H1 (cell line): ENCODE measurements at regions not wholly inside any gene's neighbourhood (a gene's known extent, or its start where the extent isn't known, plus 50 kb on each side); places are given as distances from the start of the nearest gene placed in this dataset.
A peak's percentile ranks its signal among the peaks of the same experiment; 100 is the strongest.

Experiments used
- CTCF ChIA-PET: fragments of 300-600 bp; sonication (Branson Sonifier 250); formaldehyde crosslinking; loops from one replicate; lab custom pipeline; 2021; ENCODE audit not compliant: partially characterized antibody; lab: Charles Lee
- POLR2A ChIA-PET: fragments of 300-600 bp; sonication (Branson Sonifier 250); formaldehyde crosslinking; loops from one replicate; lab custom pipeline; 2021; ENCODE audit warnings: inconsistent platforms; ENCODE audit not compliant: partially characterized antibody; lab: Charles Lee
- DNase-seq, 2 experiments: peaks; one replicate each; pipeline versions ENCODE4 v3.0.0 to v3.0.0-alpha.2; 2010 to 2022; ENCODE audit warnings: low spot score in 2 of 2, low read depth in 1 of 2, mixed read lengths in 1 of 2
- FAIRE-seq: peaks from 2 replicates; lab custom pipeline; 2011; peaks lifted over from hg19 to GRCh38; lab: Jason Lieb, UNC
- H2AFZ ChIP-seq: 2 replicates; pipeline ENCODE4 v1.8.1; 2012; ENCODE audit warnings: low read length, inconsistent platforms
- H2AK5ac ChIP-seq: 2 replicates; pipeline ENCODE4 v1.6.1; 2013; ENCODE audit warnings: low read depth, low read length
- H2BK120ac ChIP-seq: replicated peaks from 2 replicates; pipeline ENCODE3; 2013; ENCODE audit warnings: low read depth, low read length, inconsistent platforms
- H2BK12ac ChIP-seq: 2 replicates; pipeline ENCODE4 v1.6.1; 2013; ENCODE audit warnings: low read depth, low read length
- H2BK15ac ChIP-seq: 2 replicates; pipeline ENCODE4 v1.6.1; 2013; ENCODE audit warnings: low read length
- H2BK20ac ChIP-seq: 2 replicates; pipeline ENCODE4 v1.6.1; 2013; ENCODE audit warnings: low read length
- H2BK5ac ChIP-seq: 2 replicates; pipeline ENCODE4 v1.6.1; 2013; ENCODE audit warnings: low read depth, low read length
- H3K14ac ChIP-seq: 2 replicates; pipeline ENCODE4 v1.6.1; 2013; ENCODE audit warnings: inconsistent platforms; ENCODE audit not compliant: insufficient read length
- H3K18ac ChIP-seq: 2 replicates; pipeline ENCODE4 v1.6.1; 2013; ENCODE audit warnings: low read length; ENCODE audit errors: extremely low read depth
- H3K23ac ChIP-seq: 2 replicates; pipeline ENCODE4 v1.6.1; 2013; ENCODE audit warnings: inconsistent platforms; ENCODE audit not compliant: insufficient read length
- H3K23me2 ChIP-seq: 2 replicates; pipeline ENCODE4 v1.6.1; 2013; ENCODE audit warnings: low read depth, low read length
- H3K27ac ChIP-seq: 2 replicates; pipeline ENCODE4 v1.6.1; 2011; ENCODE audit warnings: low read depth, low read length, inconsistent platforms
- H3K27me3 ChIP-seq, 4 experiments: replicated peaks in 1 of 4; 1 replicate in 1 of 4; 2 replicates in 3 of 4; pipeline versions ENCODE4 v1.6.1 to v1.8.1; 2011 to 2013; ENCODE audit warnings: low read length in 3 of 4, mild to moderate bottlenecking in 3 of 4, inconsistent platforms in 2 of 4, mixed read lengths in 2 of 4, moderate library complexity in 1 of 4; ENCODE audit not compliant: control insufficient read depth in 3 of 4, insufficient read depth in 3 of 4; ENCODE audit errors: extremely low read depth in 1 of 4
- H3K36me3 ChIP-seq, 4 experiments: 2 replicates each; pipeline versions ENCODE4 v1.6.1 to v1.8.1; 2011 to 2013; ENCODE audit warnings: mild to moderate bottlenecking in 4 of 4, low read length in 3 of 4, moderate library complexity in 2 of 4, control low read depth in 1 of 4, inconsistent platforms in 1 of 4; ENCODE audit not compliant: insufficient read depth in 4 of 4, control insufficient read depth in 2 of 4
- H3K4ac ChIP-seq: replicated peaks from 2 replicates; pipeline ENCODE3; 2013; ENCODE audit warnings: low read length, low read depth, mixed read lengths, inconsistent platforms; ENCODE audit not compliant: insufficient read length
- H3K4me1 ChIP-seq, 4 experiments: replicated peaks in 1 of 4; 1 replicate in 1 of 4; 2 replicates in 3 of 4; pipeline versions ENCODE4 v1.6.1 to v1.8.1; 2011 to 2013; ENCODE audit warnings: low read length in 3 of 4, inconsistent platforms in 2 of 4, mixed read lengths in 1 of 4; ENCODE audit not compliant: insufficient read depth in 4 of 4, control insufficient read depth in 3 of 4
- H3K4me2 ChIP-seq, 2 experiments: 2 replicates each; pipeline versions ENCODE4 v1.6.1 to v1.8.1; 2011 to 2013; ENCODE audit warnings: low read depth in 2 of 2, low read length in 2 of 2, control low read depth in 1 of 2, inconsistent platforms in 1 of 2, mild to moderate bottlenecking in 1 of 2; ENCODE audit not compliant: insufficient read depth in 1 of 2
- H3K4me3 ChIP-seq, 4 experiments: fragments of 200-600, 300-600 bp in 1 of 4; sonication (generic), shearing (Covaris generic), sonication (Bioruptor Twin) in 1 of 4; 2 replicates each; pipeline versions ENCODE4 v1.5.1 to v1.8.1; 2011 to 2016; ENCODE audit warnings: low read length in 4 of 4, low read depth in 3 of 4, control low read depth in 2 of 4, inconsistent platforms in 2 of 4, mild to moderate bottlenecking in 2 of 4, mixed read lengths in 1 of 4, moderate library complexity in 1 of 4; ENCODE audit not compliant: insufficient read depth in 2 of 4; ENCODE audit errors: extremely low read depth in 1 of 4
- H3K56ac ChIP-seq: replicated peaks from 2 replicates; pipeline ENCODE3; 2013; ENCODE audit warnings: low read depth, mild to moderate bottlenecking, mixed read lengths, low read length, inconsistent platforms; ENCODE audit not compliant: insufficient read length
- H3K79me1 ChIP-seq: 2 replicates; pipeline ENCODE4 v1.6.1; 2013; ENCODE audit warnings: low read depth, low read length, control low read depth
- H3K79me2 ChIP-seq, 2 experiments: 2 replicates each; pipeline versions ENCODE4 v1.6.1 to v1.8.1; 2012 to 2013; ENCODE audit warnings: low read length in 2 of 2, mild to moderate bottlenecking in 2 of 2, inconsistent platforms in 1 of 2; ENCODE audit not compliant: insufficient read depth in 2 of 2, control insufficient read depth in 1 of 2
- H3K9ac ChIP-seq, 4 experiments: replicated peaks in 1 of 4; 1 replicate in 1 of 4; 2 replicates in 3 of 4; pipeline versions ENCODE4 v1.6.1 to v1.8.1; 2011 to 2013; ENCODE audit warnings: low read depth in 3 of 4, low read length in 3 of 4, control low read depth in 2 of 4, mild to moderate bottlenecking in 2 of 4, moderate library complexity in 2 of 4, inconsistent platforms in 1 of 4; ENCODE audit errors: extremely low read depth in 1 of 4
- H3K9me3 ChIP-seq, 2 experiments: 2 replicates each; pipeline versions ENCODE4 v1.6.1 to v1.8.1; 2012 to 2013; ENCODE audit warnings: mild to moderate bottlenecking in 2 of 2, moderate library complexity in 2 of 2, control low read depth in 1 of 2, inconsistent platforms in 1 of 2, low read depth in 1 of 2, low read length in 1 of 2, mixed read lengths in 1 of 2; ENCODE audit not compliant: insufficient read depth in 2 of 2
- H4K20me1 ChIP-seq, 2 experiments: replicated peaks in 1 of 2; 2 replicates each; pipeline versions ENCODE3 to v1.8.1; 2011 to 2013; ENCODE audit warnings: inconsistent platforms in 2 of 2, low read length in 2 of 2, mild to moderate bottlenecking in 1 of 2; ENCODE audit not compliant: insufficient read depth in 2 of 2, control insufficient read depth in 1 of 2
- H4K5ac ChIP-seq: 2 replicates; pipeline ENCODE4 v1.6.1; 2013; ENCODE audit warnings: low read length, low read depth, mixed read lengths, inconsistent platforms; ENCODE audit not compliant: insufficient read length
- H4K8ac ChIP-seq: 2 replicates; pipeline ENCODE4 v1.8.0; 2013; ENCODE audit warnings: mild to moderate bottlenecking, moderate library complexity, low read length, inconsistent platforms; ENCODE audit not compliant: insufficient read depth; ENCODE audit errors: extremely low read depth
- H4K91ac ChIP-seq: replicated peaks from 2 replicates; pipeline ENCODE3; 2013; ENCODE audit warnings: low read length, mixed read lengths, inconsistent platforms; ENCODE audit not compliant: insufficient read length
- BRCA1 ChIP-seq: IDR thresholded peaks from 2 replicates; pipeline ENCODE4 v1.6.1; 2012; ENCODE audit warnings: low read depth, low read length, improper control_type of control experiment
- YY1 ChIP-seq: IDR thresholded peaks from 2 replicates; pipeline ENCODE4 v1.6.1; 2011; ENCODE audit warnings: low read depth, mild to moderate bottlenecking, low read length
- WGBS, 2 experiments: shearing (Covaris generic) in 1 of 2; methylation state at CpG; one replicate each; pipeline versions ENCODE4 v1.1.6 to v1.1.7; 2013 to 2015; ENCODE audit warnings: low lambda C conversion rate in 2 of 2, mixed read lengths in 2 of 2, inconsistent platforms in 1 of 2, low coverage in 1 of 2, missing lambda C conversion rate in 1 of 2; ENCODE audit not compliant: insufficient replicate concordance in 2 of 2, insufficient coverage in 1 of 2, insufficient read length in 1 of 2; ENCODE audit errors: extremely low coverage in 1 of 2, missing lambda C conversion rate in 1 of 2; 5-methylcytosine and 5-hydroxymethylcytosine counted together

DNA sequence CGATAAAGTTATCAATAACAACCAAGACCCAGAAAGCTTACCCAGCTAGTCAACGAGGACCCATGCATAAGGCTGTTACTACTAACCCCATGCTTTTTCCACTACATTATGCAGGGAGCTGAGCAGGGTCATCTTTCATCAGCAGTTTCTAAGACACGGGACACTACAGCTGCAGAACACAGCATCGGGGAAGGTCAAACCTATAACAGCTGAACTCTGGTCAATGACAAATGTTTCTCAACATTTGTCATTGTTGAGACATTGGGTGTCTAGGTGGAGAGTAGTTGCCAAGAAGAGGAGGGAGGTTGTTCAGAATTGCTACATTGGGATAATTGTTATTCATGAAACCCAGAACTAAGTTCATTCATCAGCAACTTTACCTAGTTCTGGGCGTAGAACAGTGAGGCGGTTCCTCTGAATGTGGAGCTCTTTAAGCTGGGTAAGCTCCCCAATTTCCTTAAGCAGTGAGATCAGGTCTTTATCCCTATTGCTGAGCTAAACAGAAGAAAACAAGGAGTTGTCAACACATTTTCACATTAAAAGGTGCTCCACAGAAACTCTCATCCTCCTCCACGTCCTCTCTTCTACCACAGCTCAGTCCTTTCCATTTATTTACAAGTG is 105.6 kb downstream of the ZNF22 start:
- no peaks in the 10 kb centered on the region for H3K79me1 ChIP-seq
- no peak overlapping the region for H3K4me3 ChIP-seq
- no peak overlapping the region for H3K9ac ChIP-seq
- peaks cover 0 to 5% (median under 1%) of the 10 kb centered on the region in 4 experiments; a peak in 1 of 7 replicates for H3K4me1 ChIP-seq
- H3K18ac ChIP-seq: no peak overlapping the region
- H4K5ac ChIP-seq: no peak overlapping the region
- H3K56ac ChIP-seq: no peak overlapping the region
- H2BK12ac ChIP-seq: no peak overlapping the region
- DNase-seq (no peak), FAIRE-seq (peak; percentile 48)
- POLR2A ChIA-PET: no interaction called here
- no peak overlapping the region for H4K91ac ChIP-seq
- 64% methylated on average over 7 of the region's 7 CpGs; no CpG with 5 or more reads in 1 of the 2 experiments for WGBS, 2 experiments
- no peak overlapping the region for H3K4me2 ChIP-seq
- H3K9me3 ChIP-seq: no peaks in the 10 kb centered on the region
- H3K23ac ChIP-seq: no peak overlapping the region
- no peak overlapping the region for H3K14ac ChIP-seq
- H3K27ac ChIP-seq: no peak overlapping the region
- no peaks in the 10 kb centered on the region for H3K36me3 ChIP-seq
- H2BK15ac ChIP-seq: no peak overlapping the region
- H2BK5ac ChIP-seq: no peak overlapping the region
- no peak overlapping the region for H2BK20ac ChIP-seq
- no peak overlapping the region for H2AK5ac ChIP-seq
- peaks cover under 1% of the 10 kb centered on the region; the same call in 1 of the 2 replicates for H3K23me2 ChIP-seq
- CTCF ChIA-PET: no interaction called here
- H4K8ac ChIP-seq: no peak overlapping the region
- no peaks in the 10 kb centered on the region for H4K20me1 ChIP-seq
- H3K79me2 ChIP-seq: no peaks in the 10 kb centered on the region
- no peaks in the 10 kb centered on the region for H3K27me3 ChIP-seq
- peak overlapping the region; percentile 26; the same call in 1 of the 2 replicates for H2AFZ ChIP-seq
- TF ChIP-seq YY1 (no peak), BRCA1 (no peak)
- H2BK120ac ChIP-seq: no peak overlapping the region
- H3K4ac ChIP-seq: no peak overlapping the region
